ENCODE measurements at regions not wholly inside any gene's neighbourhood (a gene's known extent, or its start where the extent isn't known, plus 50 kb on each side); places are given as distances from the start of the nearest gene placed in this dataset.

- DNase-seq = peak in 1 of 2 donors; percentile 95
These were observed 193.6 kb upstream of the NUDT4 start for GRCh38 chr12:93183940-93184671.

GRCh38 chr12:93184672-93185368, 192.9 kb upstream of the NUDT4 start:
- peak in 1 of 2 donors; percentile 8 for DNase-seq

GRCh38 chr12:93185369-93185741, 192.4 kb upstream of the NUDT4 start:
- no peak for DNase-seq

- DNase-seq = no peak
These were observed 191.6 kb upstream of the NUDT4 start for GRCh38 chr12:93186131-93186530.

GRCh38 chr12:93186621-93187020, 191.1 kb upstream of the NUDT4 start:
- no peak for DNase-seq

- no peak for DNase-seq
These were observed 186.3 kb upstream of the NUDT4 start for GRCh38 chr12:93191423-93191822.

- DNase-seq = no peak
These were observed 185.8 kb upstream of the NUDT4 start for GRCh38 chr12:93191956-93192355.

GRCh38 chr12:93192878-93193277, 184.8 kb upstream of the NUDT4 start:
- DNase-seq = no peak

- no peak for DNase-seq
These were observed 182.2 kb upstream of the NUDT4 start for GRCh38 chr12:93195511-93195910.

- DNase-seq = no peak
These were observed 180.6 kb upstream of the NUDT4 start for GRCh38 chr12:93197067-93197593.

GRCh38 chr12:93198086-93198485, 179.6 kb upstream of the NUDT4 start:
- no peak for DNase-seq

GRCh38 chr12:93199831-93200236, 177.9 kb upstream of the NUDT4 start:
- no peak for DNase-seq

GRCh38 chr12:93200291-93200917, 177.3 kb upstream of the NUDT4 start:
- DNase-seq = no peak

GRCh38 chr12:93201990-93202389, 175.7 kb upstream of the NUDT4 start:
- DNase-seq = no peak

GRCh38 chr12:93202688-93203087, 175.0 kb upstream of the NUDT4 start:
- DNase-seq = no peak

GRCh38 chr12:93203361-93203760, 174.4 kb upstream of the NUDT4 start:
- DNase-seq = no peak

GRCh38 chr12:93204896-93205295, 172.8 kb upstream of the NUDT4 start:
- DNase-seq = no peak

- DNase-seq = no peak
These were observed 172.4 kb upstream of the NUDT4 start for GRCh38 chr12:93205361-93205760.

- no peak for DNase-seq
These were observed 169.7 kb upstream of the NUDT4 start for GRCh38 chr12:93208011-93208410.

GRCh38 chr12:93214523-93215289, 163.0 kb upstream of the NUDT4 start:
- no peak for DNase-seq

- no peak for DNase-seq
These were observed 162.4 kb upstream of the NUDT4 start for GRCh38 chr12:93215290-93215678.

- no peak for DNase-seq
These were observed 157.8 kb upstream of the NUDT4 start for GRCh38 chr12:93219947-93220346.

- DNase-seq = no peak
These were observed 155.9 kb upstream of the NUDT4 start for GRCh38 chr12:93221841-93222240.

All from bone marrow (tissue), 2 donors.